H9 (cell line): ENCODE measurements at regions not wholly inside any gene's neighbourhood (a gene's known extent, or its start where the extent isn't known, plus 50 kb on each side); places are given as distances from the start of the nearest gene placed in this dataset.
A peak's percentile ranks its signal among the peaks of the same experiment; 100 is the strongest.

Source experiments
- DNase-seq: peaks from one replicate; pipeline ENCODE4 v3.0.0-alpha.2; 2017
- H2AFZ ChIP-seq: one replicate; pipeline ENCODE4 v1.6.1; 2013; ENCODE audit warnings: mild to moderate bottlenecking, low read length, control low read depth, moderate library complexity
- H2AK5ac ChIP-seq: 2 replicates; pipeline ENCODE4 v1.6.1; 2013; ENCODE audit warnings: low read length, control low read depth, mixed read lengths; ENCODE audit not compliant: insufficient read length
- H2BK120ac ChIP-seq: one replicate; pipeline ENCODE4 v1.6.1; 2013; ENCODE audit warnings: low read depth, mild to moderate bottlenecking, low read length, control low read depth, inconsistent platforms; ENCODE audit not compliant: poor library complexity, severe bottlenecking
- H2BK12ac ChIP-seq: 2 replicates; pipeline ENCODE4 v1.6.1; 2013; ENCODE audit warnings: low read length, control low read depth, mixed read lengths, low read depth; ENCODE audit not compliant: insufficient read length
- H2BK15ac ChIP-seq: 2 replicates; pipeline ENCODE4 v1.6.1; 2013; ENCODE audit warnings: low read depth, low read length, control low read depth
- H2BK20ac ChIP-seq: one replicate; pipeline ENCODE4 v1.6.1; 2013; ENCODE audit warnings: low read depth, mild to moderate bottlenecking, low read length, control low read depth, inconsistent platforms; ENCODE audit not compliant: poor library complexity, severe bottlenecking
- H2BK5ac ChIP-seq: 2 replicates; pipeline ENCODE4 v1.6.1; 2013; ENCODE audit warnings: low read length, control low read depth, mixed read lengths; ENCODE audit not compliant: insufficient read length
- H3K14ac ChIP-seq: 2 replicates; pipeline ENCODE4 v1.6.1; 2013; ENCODE audit warnings: low read length, control low read depth; ENCODE audit not compliant: insufficient read depth
- H3K18ac ChIP-seq: 2 replicates; pipeline ENCODE4 v1.6.1; 2013; ENCODE audit warnings: low read depth, mild to moderate bottlenecking, mixed read lengths, low read length, control low read depth; ENCODE audit not compliant: insufficient read length
- H3K23ac ChIP-seq: 2 replicates; pipeline ENCODE4 v1.6.1; 2013; ENCODE audit warnings: low read length, control low read depth, mixed read lengths, low read depth; ENCODE audit not compliant: insufficient read length
- H3K23me2 ChIP-seq: 2 replicates; pipeline ENCODE4 v1.6.1; 2013; ENCODE audit warnings: low read depth, mild to moderate bottlenecking, mixed read lengths, low read length, control low read depth; ENCODE audit not compliant: insufficient read length, poor library complexity, severe bottlenecking
- H3K27ac ChIP-seq: 2 replicates; pipeline ENCODE4 v1.5.1; 2013; ENCODE audit warnings: low read length, control low read depth, mixed read lengths, low read depth; ENCODE audit not compliant: insufficient read length
- H3K27me3 ChIP-seq: 2 replicates; pipeline ENCODE4 v1.6.1; 2013; ENCODE audit warnings: low read length, control low read depth, inconsistent platforms; ENCODE audit not compliant: insufficient read depth
- H3K4ac ChIP-seq: 2 replicates; pipeline ENCODE4 v1.6.1; 2013; ENCODE audit warnings: low read depth, mild to moderate bottlenecking, control low read depth, inconsistent platforms, low read length, moderate library complexity
- H3K4me1 ChIP-seq: 2 replicates; pipeline ENCODE4 v1.6.1; 2013; ENCODE audit warnings: low read length, control low read depth, inconsistent platforms; ENCODE audit not compliant: insufficient read depth
- H3K4me2 ChIP-seq: 2 replicates; pipeline ENCODE4 v1.6.1; 2013; ENCODE audit warnings: low read length, control low read depth, mixed read lengths; ENCODE audit not compliant: insufficient read length, insufficient read depth
- H3K56ac ChIP-seq: 2 replicates; pipeline ENCODE4 v1.6.1; 2013; ENCODE audit warnings: low read depth, mild to moderate bottlenecking, mixed read lengths, low read length, control low read depth; ENCODE audit not compliant: insufficient read length
- H3K79me1 ChIP-seq: 2 replicates; pipeline ENCODE4 v1.6.1; 2013; ENCODE audit warnings: low read depth, mild to moderate bottlenecking, moderate library complexity, low read length, control low read depth, inconsistent platforms; ENCODE audit not compliant: insufficient read depth, poor library complexity, severe bottlenecking
- H3K79me2 ChIP-seq: 2 replicates; pipeline ENCODE4 v1.6.1; 2013; ENCODE audit warnings: low read length, control low read depth, inconsistent platforms; ENCODE audit not compliant: insufficient read depth
- H3K9ac ChIP-seq: 2 replicates; pipeline ENCODE4 v1.6.1; 2013; ENCODE audit warnings: low read length, control low read depth, mixed read lengths; ENCODE audit not compliant: insufficient read length; ENCODE audit errors: extremely low read depth
- H3K9me3 ChIP-seq: one replicate; pipeline ENCODE4 v1.6.1; 2013; ENCODE audit warnings: low read depth, low read length, inconsistent platforms; ENCODE audit not compliant: control insufficient read depth
- H3T11ph ChIP-seq: one replicate; pipeline ENCODE4 v1.6.1; 2013; ENCODE audit warnings: mild to moderate bottlenecking, low read length, control low read depth, inconsistent platforms
- H4K20me1 ChIP-seq: one replicate; pipeline ENCODE4 v1.6.1; 2013; ENCODE audit not compliant: control insufficient read depth, insufficient read length, insufficient read depth
- H4K5ac ChIP-seq: 2 replicates; pipeline ENCODE4 v1.6.1; 2013; ENCODE audit warnings: low read depth, mild to moderate bottlenecking, mixed read lengths, low read length, control low read depth; ENCODE audit not compliant: insufficient read length
- H4K8ac ChIP-seq: replicated peaks from 2 replicates; pipeline ENCODE4 v1.6.1; 2013; ENCODE audit warnings: low read length, control low read depth, mixed read lengths, low read depth; ENCODE audit not compliant: insufficient read length
- H4K91ac ChIP-seq: 2 replicates; pipeline ENCODE4 v1.6.1; 2013; ENCODE audit warnings: low read depth, mild to moderate bottlenecking, moderate library complexity, mixed read lengths, low read length, control low read depth; ENCODE audit not compliant: insufficient read length
- H3K27ac Mint-ChIP-seq, 3 experiments: 2 replicates in 2 of 3; 3 replicates in 1 of 3; pipeline ENCODE4 v1.8.0; 2020 to 2021; ENCODE audit warnings: mixed read lengths in 3 of 3, mild to moderate bottlenecking in 1 of 3, moderate library complexity in 1 of 3
- H3K27me3 Mint-ChIP-seq: 2 replicates; pipeline ENCODE4 v1.8.0; 2021; ENCODE audit warnings: low read depth, mild to moderate bottlenecking, moderate library complexity, mixed read lengths
- H3K36me3 Mint-ChIP-seq, 3 experiments: 2 replicates in 2 of 3; 3 replicates in 1 of 3; pipeline ENCODE4 v1.8.0; 2020 to 2021; ENCODE audit warnings: low read depth in 3 of 3, mixed read lengths in 3 of 3; ENCODE audit not compliant: insufficient read depth in 1 of 3
- H3K4me1 Mint-ChIP-seq, 2 experiments: 2 replicates each; pipeline ENCODE4 v1.8.0; 2020; ENCODE audit warnings: mixed read lengths in 2 of 2
- H3K4me3 Mint-ChIP-seq, 2 experiments: 2 replicates in 1 of 2; 3 replicates in 1 of 2; pipeline ENCODE4 v1.8.0; 2020 to 2021; ENCODE audit warnings: mild to moderate bottlenecking in 2 of 2, mixed read lengths in 2 of 2, moderate library complexity in 1 of 2
- H3K9me3 Mint-ChIP-seq, 2 experiments: 2 replicates in 1 of 2; 3 replicates in 1 of 2; pipeline ENCODE4 v1.8.0; 2020; ENCODE audit warnings: mild to moderate bottlenecking in 2 of 2, mixed read lengths in 2 of 2, moderate library complexity in 1 of 2
- CTCF ChIP-seq: fragments of 200-600 bp; sonication (generic); conservative IDR thresholded peaks from 3 replicates; pipeline ENCODE4 v1.8.0; 2021; ENCODE audit warnings: antibody characterized with exemption, mild to moderate bottlenecking
- WGBS: extraction: QIAGEN DNeasy Blood & Tissue Kit; methylation state at CpG from one replicate; pipeline ENCODE4 v1.1.7; 2013; ENCODE audit warnings: missing lambda C conversion rate, low lambda C conversion rate, mixed read lengths; ENCODE audit not compliant: insufficient read length; ENCODE audit errors: extremely low coverage; 5-methylcytosine and 5-hydroxymethylcytosine counted together

GRCh38 chr18:65943268-65943667, 192.5 kb downstream of the CDH7 start:
- no peak overlapping the region for H2BK12ac ChIP-seq
- peak overlapping the region; percentile 67 for H3T11ph ChIP-seq
- no peak overlapping the region for H3K9ac ChIP-seq
- H4K5ac ChIP-seq = no peak overlapping the region
- H3K27me3 Mint-ChIP-seq = no peaks in the 10 kb centered on the region
- peak overlapping the region; percentile 86 for H2BK120ac ChIP-seq
- H3K27me3 ChIP-seq = no peaks in the 10 kb centered on the region
- no peak for DNase-seq
- H4K20me1 ChIP-seq = no peaks in the 10 kb centered on the region
- H2BK20ac ChIP-seq = no peak overlapping the region
- H3K18ac ChIP-seq = no peak overlapping the region
- H3K4ac ChIP-seq = no peak overlapping the region
- no peak overlapping the region; a peak in 1 of 5 replicates for H3K4me3 Mint-ChIP-seq
- no peak overlapping the region for H3K56ac ChIP-seq
- H3K9me3 Mint-ChIP-seq = no peaks in the 10 kb centered on the region
- H3K4me2 ChIP-seq = no peak overlapping the region
- H3K23ac ChIP-seq = no peak overlapping the region
- H2AK5ac ChIP-seq = no peak overlapping the region
- H3K36me3 Mint-ChIP-seq = no peaks in the 10 kb centered on the region
- TF ChIP-seq CTCF = no peak
- H2BK15ac ChIP-seq = no peak overlapping the region
- no peaks in the 10 kb centered on the region for H3K79me1 ChIP-seq
- H3K4me1 Mint-ChIP-seq = peaks cover 19 to 37% of the 10 kb centered on the region in 2 experiments
- no peaks in the 10 kb centered on the region for H3K9me3 ChIP-seq
- no peaks in the 10 kb centered on the region for H3K79me2 ChIP-seq
- no peak overlapping the region for H4K8ac ChIP-seq
- H2AFZ ChIP-seq = no peak overlapping the region
- H3K27ac ChIP-seq = no peak overlapping the region
- no peak overlapping the region for H3K14ac ChIP-seq
- H3K4me1 ChIP-seq = peaks cover 15% of the 10 kb centered on the region; the same call in 1 of the 2 replicates
- no peaks in the 10 kb centered on the region for H3K23me2 ChIP-seq
- H4K91ac ChIP-seq = no peak overlapping the region
- peak overlapping the region in 2 of 3 experiments; percentile 84 to 87; a peak in 5 of 7 replicates for H3K27ac Mint-ChIP-seq
- no CpG with 5 or more reads among the region's 3 CpGs for WGBS
- H2BK5ac ChIP-seq = no peak overlapping the region
